K562 (cell line): ENCODE measurements at regions not wholly inside any gene's neighbourhood (a gene's known extent, or its start where the extent isn't known, plus 50 kb on each side); places are given as distances from the start of the nearest gene placed in this dataset.
A peak's percentile ranks its signal among the peaks of the same experiment; 100 is the strongest.

ENCODE experiments used
- ATAC-seq: fragments of 200-7000 bp; cut with Tn5 transposase; 3 replicates; pipeline ENCODE4 v1.9.1; 2020; ENCODE audit warnings: moderate library complexity
- BruUV-seq: library from RNA; stranded (reverse); fragments of 400-500 nt; replicated peaks from 2 replicates; lab custom pipeline; 2021; lab: Mats Ljungman, UMichigan
- CTCF ChIA-PET: fragments of 300-600 bp; formaldehyde crosslinking; extraction: SDS; loops from one replicate; lab custom pipeline; 2021; ENCODE audit warnings: low intra/inter-chr PET ratio; lab: Yijun Ruan, JAX
- POLR2A ChIA-PET: fragments of 300-600, 350-650 bp; sonication (Branson Sonifier 250); formaldehyde crosslinking; extraction: SDS; loops from one replicate; lab custom pipeline; 2021; ENCODE audit warnings: antibody characterized with exemption, inconsistent platforms; lab: Yijun Ruan, JAX
- DNase-seq, 4 experiments: peaks; one replicate each; pipeline versions ENCODE4 v3.0.0 to v3.0.0-alpha.2; 2011 to 2018; ENCODE audit warnings: low spot score in 3 of 4, mixed read lengths in 3 of 4; ENCODE audit errors: extremely low read depth in 1 of 4
- FAIRE-seq: peaks from 2 replicates; lab custom pipeline; 2011; peaks lifted over from hg19 to GRCh38; lab: Jason Lieb, UNC
- H2AFZ ChIP-seq: 2 replicates; pipeline ENCODE4 v1.6.0; 2011; ENCODE audit warnings: low read depth, low read length, control low read depth, inconsistent platforms
- H3K27ac ChIP-seq: fragments of 200-600 bp; 3 replicates; pipeline ENCODE4 v1.8.0; 2011; ENCODE audit warnings: low read depth, mild to moderate bottlenecking, control low read depth, inconsistent platforms, low read length, moderate library complexity, mixed read lengths; ENCODE audit errors: extremely low read depth
- H3K27me3 ChIP-seq, 2 experiments: fragments of 300-600 bp in 1 of 2; 2 replicates in 1 of 2; 3 replicates in 1 of 2; pipeline versions ENCODE4 v1.6.0 to v1.8.0; 2011; ENCODE audit warnings: inconsistent platforms in 2 of 2, low read length in 2 of 2, mild to moderate bottlenecking in 1 of 2, mixed read lengths in 1 of 2, moderate library complexity in 1 of 2; ENCODE audit not compliant: control insufficient read depth in 2 of 2, insufficient read depth in 2 of 2
- H3K36me3 ChIP-seq: fragments of 300-600 bp; 3 replicates; pipeline ENCODE4 v1.8.0; 2011; ENCODE audit warnings: mild to moderate bottlenecking, low read length, inconsistent platforms; ENCODE audit not compliant: control insufficient read depth, insufficient read depth
- H3K4me1 ChIP-seq, 2 experiments: fragments of 200-600 bp in 1 of 2; replicated peaks in 1 of 2; 2 replicates in 1 of 2; 3 replicates in 1 of 2; pipeline versions ENCODE4 v1.5.1 to v1.8.0; 2011; ENCODE audit warnings: inconsistent platforms in 2 of 2, low read length in 2 of 2, mild to moderate bottlenecking in 1 of 2, mixed read lengths in 1 of 2, moderate library complexity in 1 of 2; ENCODE audit not compliant: control insufficient read depth in 2 of 2, insufficient read depth in 2 of 2
- H3K4me2 ChIP-seq: 2 replicates; pipeline ENCODE4 v1.6.1; 2011; ENCODE audit warnings: low read length, control low read depth, inconsistent platforms, mixed read lengths; ENCODE audit not compliant: insufficient read depth
- H3K4me3 ChIP-seq: fragments of 200-600 bp; sonication (generic), shearing (Covaris generic); 2 replicates; pipeline ENCODE4 v1.5.1; 2016; ENCODE audit warnings: control low read depth, inconsistent platforms
- H3K79me2 ChIP-seq: fragments of 200-600 bp; 3 replicates; pipeline ENCODE4 v1.8.0; 2011; ENCODE audit warnings: low read length, inconsistent platforms; ENCODE audit not compliant: control insufficient read depth, insufficient read depth
- H3K9ac ChIP-seq, 2 experiments: 2 replicates each; pipeline versions ENCODE4 v1.6.0 to v1.6.1; 2011; ENCODE audit warnings: low read depth in 2 of 2, low read length in 2 of 2, control low read depth in 1 of 2, inconsistent platforms in 1 of 2, mild to moderate bottlenecking in 1 of 2, mixed read lengths in 1 of 2; ENCODE audit not compliant: insufficient read depth in 1 of 2
- H3K9me1 ChIP-seq: one replicate; pipeline ENCODE4 v1.6.0; 2011; ENCODE audit warnings: inconsistent platforms, mild to moderate bottlenecking, low read length, moderate library complexity; ENCODE audit not compliant: control insufficient read depth, insufficient read depth
- H3K9me3 ChIP-seq: replicated peaks from 2 replicates; pipeline ENCODE4 v1.5.1; 2011; ENCODE audit warnings: low read depth, low read length, inconsistent platforms; ENCODE audit not compliant: control insufficient read depth, insufficient read depth
- H4K20me1 ChIP-seq: replicated peaks from 2 replicates; pipeline ENCODE4 v1.6.1; 2011; ENCODE audit warnings: low read length, inconsistent platforms, mixed read lengths; ENCODE audit not compliant: control insufficient read depth, insufficient read depth
- DPF2 ChIP-seq: fragments of 450-650 bp; IDR thresholded peaks from 2 replicates; pipeline ENCODE4 v1.6.1; 2016
- MAFF ChIP-seq: IDR thresholded peaks from 2 replicates; pipeline ENCODE4 v1.6.1; 2012; ENCODE audit warnings: low read length, improper control_type of control experiment
- NR2C2 ChIP-seq, 2 experiments: fragments of 200-800 bp in 1 of 2; sonication (Bioruptor generic) in 1 of 2; sonication (generic) in 1 of 2; formaldehyde crosslinking in 1 of 2; IDR thresholded peaks; 2 replicates each; pipeline versions ENCODE4 v1.6.1 to v1.8.0; 2016 to 2022; ENCODE audit warnings: mild to moderate bottlenecking in 1 of 2, missing compliant biosample characterization in 1 of 2, missing genetic modification characterization in 1 of 2, missing genetic modification reagents in 1 of 2
- POLR2AphosphoS5 ChIP-seq: IDR thresholded peaks from 2 replicates; pipeline ENCODE4 v1.6.1; 2011; ENCODE audit warnings: mild to moderate bottlenecking, low read depth, low read length, moderate library complexity; ENCODE audit not compliant: control insufficient read depth, insufficient read depth
- RAD21 ChIP-seq, 2 experiments: fragments of 250-450 bp in 1 of 2; fragments of 450-650 bp in 1 of 2; sonication (Bioruptor Pico) in 1 of 2; formaldehyde crosslinking in 1 of 2; IDR thresholded peaks in 1 of 2; conservative IDR thresholded peaks in 1 of 2; 2 replicates each; pipeline versions ENCODE4 v1.4.0 to v1.8.0; 2020 to 2022; ENCODE audit warnings: mild to moderate bottlenecking in 2 of 2, moderate library complexity in 1 of 2
- TAF7 ChIP-seq: fragments of 450-650 bp; IDR thresholded peaks from 2 replicates; pipeline ENCODE4 v1.6.1; 2016; ENCODE audit warnings: missing genetic modification characterization, missing compliant biosample characterization
- THRA ChIP-seq: fragments of 450-650 bp; IDR thresholded peaks from 2 replicates; pipeline ENCODE4 v1.6.1; 2017; ENCODE audit warnings: mild to moderate bottlenecking, moderate library complexity
- ZNF197 ChIP-seq: fragments of 200-800 bp; sonication (Bioruptor generic); IDR thresholded peaks from 2 replicates; pipeline ENCODE4 v1.6.1; 2016; ENCODE audit warnings: low read depth, missing genetic modification characterization, missing compliant biosample characterization
- ZNF212 ChIP-seq: fragments of 450-650 bp; formaldehyde crosslinking; IDR thresholded peaks from 2 replicates; pipeline ENCODE4 v1.4.0; 2020; ENCODE audit warnings: mild to moderate bottlenecking
- ZNF717 ChIP-seq: fragments of 250-450 bp; sonication (Bioruptor Pico); IDR thresholded peaks from 2 replicates; pipeline ENCODE4 v1.5.0; 2021
- WGBS: fragments of 100-300 bp; shearing (Covaris generic); methylation state at CpG from one replicate; pipeline ENCODE4 v1.1.6; 2016; ENCODE audit warnings: low coverage, mixed read lengths; ENCODE audit not compliant: insufficient coverage; ENCODE audit errors: missing lambda C conversion rate; 5-methylcytosine and 5-hydroxymethylcytosine counted together
- in situ Hi-C: fragments of 300-500 bp; cut with MboI; formaldehyde crosslinking; loops from 4 replicates; pipeline ENCODE4 v1.15.0; 2018; ENCODE audit warnings: inconsistent platforms, mixed read lengths
- intact Hi-C: fragments of 100-400 bp; cut with micrococcal nuclease; formaldehyde crosslinking; loops from 2 replicates; pipeline ENCODE4 v1.14.2; 2022

- Histone ChIP-seq H3K4me1 (no peaks in the 10 kb centered on the region; a peak in 1 of 5 replicates), H3K4me3 (no peak overlapping the region), H3K79me2 (no peaks in the 10 kb centered on the region), H3K36me3 (no peaks in the 10 kb centered on the region), H3K9ac (no peak overlapping the region), H3K27ac (no peak overlapping the region), H4K20me1 (no peaks in the 10 kb centered on the region), H3K9me3 (no peaks in the 10 kb centered on the region), H3K4me2 (no peak overlapping the region), H3K9me1 (no peaks in the 10 kb centered on the region)
- CTCF ChIA-PET: no interaction called here
- in situ Hi-C loops: no loop called here
- intact Hi-C loops: no loop called here
- BruUV-seq: no TSS peak
- DNase-seq: no peak
- WGBS: 7% methylated on average over 5 of the region's 5 CpGs
- no peak for ATAC-seq
- FAIRE-seq: no peak
- TF ChIP-seq NR2C2 (CRISPR knock-in tag; IDR thresholded peaks at IDR 0.05) (no peak), NR2C2 (tag; IDR thresholded peaks at IDR 0.05) (peak; percentile 22; the same call in 1 of the 2 replicates), THRA (no peak), RAD21 (CRISPR knock-in tag; conservative IDR thresholded peaks at IDR 0.05 in 1 of 2, IDR thresholded peaks at IDR 0.05 in 1 of 2) (0 out of 4 replicates have a peak, but pooled peaks of 1 of the 2 experiments have one; percentile 17), ZNF212 (CRISPR knock-in tag) (0 out of 2 replicates have a peak, but pooled peaks have one; percentile 35), DPF2 (no peak), TAF7 (no peak), POLR2AphosphoS5 (no peak), ZNF197 (CRISPR knock-in tag) (no peak), ZNF717 (CRISPR knock-in tag) (no peak), MAFF (no peak)
- TF ChIP-seq, all 486 proteins: peak for 3
- H3K27me3 ChIP-seq: peaks cover 0 to 7% of the 10 kb centered on the region in 2 experiments; a peak in 2 of 5 replicates
- H2AFZ ChIP-seq: no peak overlapping the region
- POLR2A ChIA-PET: no interaction called here
These were observed 177.6 kb upstream of the LMNTD1 start for GRCh38 chr12:25730489-25731349.
